ENCODE measurements at regions not wholly inside any gene's neighbourhood (a gene's known extent, or its start where the extent isn't known, plus 50 kb on each side); places are given as distances from the start of the nearest gene placed in this dataset.

GRCh38 chr1:43048601-43049011, 89.9 kb upstream of the SLC2A1 start:
- Histone ChIP-seq H3K36me3 (ENCODE audit: insufficient read depth) (no peaks in the 10 kb centered on the region), H3K27me3 (ENCODE audit: insufficient read depth) (no peaks in the 10 kb centered on the region), H3K4me1 (ENCODE audit: insufficient read depth) (no peaks in the 10 kb centered on the region), H3K9me2 (ENCODE audit: insufficient read depth) (no peaks in the 10 kb centered on the region), H3K4me2 (no peak overlapping the region), H2AFZ (no peak overlapping the region; the same call in 1 of the 2 replicates), H3K79me2 (replicated peaks; ENCODE audit: insufficient read depth) (no peaks in the 10 kb centered on the region), H4K20me1 (replicated peaks; ENCODE audit: insufficient read depth) (no peaks in the 10 kb centered on the region), H3K4me3 (no peak overlapping the region), H3K27ac (ENCODE audit: low read depth) (no peak overlapping the region), H3F3A (replicated peaks; ENCODE audit: low read depth) (no peaks in the 10 kb centered on the region)
- Mint-ChIP-seq H3K27me3 (ENCODE audit: insufficient read depth, low read depth, poor library complexity) (peaks cover 7% of the 10 kb centered on the region), H3K9me3 (no peaks in the 10 kb centered on the region), H3K4me3 (no peak overlapping the region), H3K36me3 (ENCODE audit: low read depth) (no peaks in the 10 kb centered on the region), H3K27ac (no peak overlapping the region), H3K4me1 (no peaks in the 10 kb centered on the region)
- DNase-seq (ENCODE audit: low spot score) (no peak), ATAC-seq (no peak)
- no peak for TF ChIP-seq STAT1 (IDR thresholded peaks at IDR 0.05; ENCODE audit: unreplicated experiment)
- TF ChIP-seq ZNF331 (CRISPR knock-in tag; IDR thresholded peaks at IDR 0.05; ENCODE audit: low read depth): no peak
- no peak for TF ChIP-seq POLR2AphosphoS5 (IDR thresholded peaks at IDR 0.05; ENCODE audit: low read depth)
- no peak for TF ChIP-seq CREB1 (CRISPR knock-in tag; IDR thresholded peaks at IDR 0.05; ENCODE audit: low read depth)
- no peak for TF ChIP-seq EZH2phosphoT487 (IDR thresholded peaks at IDR 0.05; ENCODE audit: unreplicated experiment)
- no peak for TF ChIP-seq ZNF114 (CRISPR knock-in tag; IDR thresholded peaks at IDR 0.05)
- no peak for TF ChIP-seq ZNF462 (CRISPR knock-in tag; IDR thresholded peaks at IDR 0.05)
- no peak for TF ChIP-seq JUNB (IDR thresholded peaks at IDR 0.05; ENCODE audit: unreplicated experiment)
- TF ChIP-seq NANOG (IDR thresholded peaks at IDR 0.05; ENCODE audit: borderline replicate concordance): no peak
- TF ChIP-seq EZH2 (IDR thresholded peaks at IDR 0.05; ENCODE audit: low read depth, unreplicated experiment): no peak
- no peak for TF ChIP-seq ETS1 (IDR thresholded peaks at IDR 0.05)
- TF ChIP-seq CTCF (conservative IDR thresholded peaks at IDR 0.05; ENCODE audit: low read depth in 2 of 2): no peak
- TF ChIP-seq REST (IDR thresholded peaks at IDR 0.05; ENCODE audit: unreplicated experiment): no peak
